Breast epithelium (tissue), 3 donors: ENCODE measurements at regions not wholly inside any gene's neighbourhood (a gene's known extent, or its start where the extent isn't known, plus 50 kb on each side); places are given as distances from the start of the nearest gene placed in this dataset.
"Not testable (repeated sequence)": the region's sequence is repeated elsewhere in the genome, so short reads cannot be mapped to it uniquely, and the experiment has no call there.

Source experiments
- CTCF ChIP-seq, 3 donors: fragments of 450-650 bp; IDR thresholded peaks; one replicate each; pipeline ENCODE4 v1.5.1; 2016 to 2017; ENCODE audit warnings: antibody characterized with exemption in 3 of 3, mild to moderate bottlenecking in 3 of 3, moderate library complexity in 3 of 3
- POLR2A ChIP-seq: fragments of 450-650 bp; IDR thresholded peaks from one replicate; pipeline ENCODE4 v1.6.1; 2016; ENCODE audit warnings: antibody characterized with exemption, mild to moderate bottlenecking, moderate library complexity
- POLR2AphosphoS5 ChIP-seq, 3 donors: sonication (generic); formaldehyde crosslinking; IDR thresholded peaks; one replicate each; pipeline ENCODE4 v1.6.1; 2017; ENCODE audit warnings: antibody characterized with exemption in 3 of 3

GRCh38 chrY:9177641-9178040 is 159.6 kb upstream of the TSPY4 start:
- TF ChIP-seq CTCF (IDR thresholded peaks at IDR 0.05); POLR2A; POLR2AphosphoS5 (IDR thresholded peaks at IDR 0.05): not testable (repeated sequence)
